Lung microvascular endothelial cell (primary cell): ENCODE measurements at regions not wholly inside any gene's neighbourhood (a gene's known extent, or its start where the extent isn't known, plus 50 kb on each side); places are given as distances from the start of the nearest gene placed in this dataset.
"Not testable (repeated sequence)": the region's sequence is repeated elsewhere in the genome, so short reads cannot be mapped to it uniquely, and the experiment has no call there.

Source experiments
- DNase-seq, 2 donors: peaks; one replicate each; pipeline versions ENCODE4 v3.0.0 to v3.0.0-alpha.2; 2010; ENCODE audit warnings: low read depth in 2 of 2

- no peak for DNase-seq
These were observed 523.2 kb upstream of the CCDC196 start for GRCh38 chr14:65962952-65963351.

GRCh38 chr14:65964366-65964765, 521.8 kb upstream of the CCDC196 start:
- DNase-seq, result no peak

- no peak for DNase-seq
These were observed 520.0 kb upstream of the CCDC196 start for GRCh38 chr14:65966188-65966587.

- no peak for DNase-seq
These were observed 513.8 kb upstream of the CCDC196 start for GRCh38 chr14:65972346-65972870.

- no peak for DNase-seq
These were observed 513.3 kb upstream of the CCDC196 start for GRCh38 chr14:65972891-65973290.

- no peak for DNase-seq
These were observed 510.3 kb upstream of the CCDC196 start for GRCh38 chr14:65975865-65976264.

GRCh38 chr14:65976761-65977404, 509.3 kb upstream of the CCDC196 start:
- DNase-seq, result no peak

GRCh38 chr14:65981192-65981843, 504.9 kb upstream of the CCDC196 start:
- no peak for DNase-seq

GRCh38 chr14:65986041-65986440, 500.1 kb upstream of the CCDC196 start:
- DNase-seq, result no peak

- DNase-seq, result no peak
These were observed 496.2 kb upstream of the CCDC196 start for GRCh38 chr14:65989981-65990380.

- no peak for DNase-seq
These were observed 495.1 kb upstream of the CCDC196 start for GRCh38 chr14:65991104-65991503.

- not testable (repeated sequence) for DNase-seq
These were observed 494.2 kb upstream of the CCDC196 start for GRCh38 chr14:65991935-65992334.

- no peak for DNase-seq
These were observed 493.1 kb upstream of the CCDC196 start for GRCh38 chr14:65993103-65993502.

- DNase-seq, result no peak
These were observed 492.2 kb upstream of the CCDC196 start for GRCh38 chr14:65993996-65994395.

- no peak for DNase-seq
These were observed 488.8 kb upstream of the CCDC196 start for GRCh38 chr14:65997347-65997746.

GRCh38 chr14:65999865-66000264, 486.3 kb upstream of the CCDC196 start:
- DNase-seq, result no peak

- DNase-seq, result no peak
These were observed 485.4 kb upstream of the CCDC196 start for GRCh38 chr14:66000766-66001165.

- DNase-seq, result no peak
These were observed 484.8 kb upstream of the CCDC196 start for GRCh38 chr14:66001356-66001755.

- no peak for DNase-seq
These were observed 483.0 kb upstream of the CCDC196 start for GRCh38 chr14:66003082-66003730.

- DNase-seq, result no peak
These were observed 480.2 kb upstream of the CCDC196 start for GRCh38 chr14:66005900-66006434.

- DNase-seq, result no peak
These were observed 477.5 kb upstream of the CCDC196 start for GRCh38 chr14:66008631-66009030.

- DNase-seq, result peak in 1 of 2 donors; percentile 9
These were observed 477.1 kb upstream of the CCDC196 start for GRCh38 chr14:66009089-66009488.
